ENCODE measurements at regions not wholly inside any gene's neighbourhood (a gene's known extent, or its start where the extent isn't known, plus 50 kb on each side); places are given as distances from the start of the nearest gene placed in this dataset.

DNA sequence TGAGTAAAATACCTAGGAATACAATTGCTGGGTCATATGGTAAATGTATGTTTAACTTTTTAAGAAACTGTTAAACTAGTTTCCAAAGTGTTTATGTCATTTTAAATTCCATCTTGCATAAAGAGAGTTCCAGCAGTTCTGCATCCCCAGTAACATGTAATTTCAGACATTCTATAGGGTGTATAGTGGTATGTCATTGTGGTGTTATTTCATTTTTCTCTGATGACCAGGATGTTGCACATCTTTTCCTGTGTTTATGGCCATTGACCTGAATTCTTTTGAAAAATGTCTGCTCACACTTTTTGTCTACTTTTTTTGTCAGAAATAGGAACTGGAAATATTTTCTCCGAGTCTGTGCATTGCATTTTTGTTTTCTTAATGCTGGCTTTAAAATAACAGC, 128.9 kb downstream of the TMEM200A start:
- TF ChIP-seq, protein P1, sequence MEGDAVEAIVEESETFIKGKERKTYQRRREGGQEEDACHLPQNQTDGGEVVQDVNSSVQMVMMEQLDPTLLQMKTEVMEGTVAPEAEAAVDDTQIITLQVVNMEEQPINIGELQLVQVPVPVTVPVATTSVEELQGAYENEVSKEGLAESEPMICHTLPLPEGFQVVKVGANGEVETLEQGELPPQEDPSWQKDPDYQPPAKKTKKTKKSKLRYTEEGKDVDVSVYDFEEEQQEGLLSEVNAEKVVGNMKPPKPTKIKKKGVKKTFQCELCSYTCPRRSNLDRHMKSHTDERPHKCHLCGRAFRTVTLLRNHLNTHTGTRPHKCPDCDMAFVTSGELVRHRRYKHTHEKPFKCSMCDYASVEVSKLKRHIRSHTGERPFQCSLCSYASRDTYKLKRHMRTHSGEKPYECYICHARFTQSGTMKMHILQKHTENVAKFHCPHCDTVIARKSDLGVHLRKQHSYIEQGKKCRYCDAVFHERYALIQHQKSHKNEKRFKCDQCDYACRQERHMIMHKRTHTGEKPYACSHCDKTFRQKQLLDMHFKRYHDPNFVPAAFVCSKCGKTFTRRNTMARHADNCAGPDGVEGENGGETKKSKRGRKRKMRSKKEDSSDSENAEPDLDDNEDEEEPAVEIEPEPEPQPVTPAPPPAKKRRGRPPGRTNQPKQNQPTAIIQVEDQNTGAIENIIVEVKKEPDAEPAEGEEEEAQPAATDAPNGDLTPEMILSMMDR (IDR thresholded peaks at IDR 0.05; ENCODE audit: low read depth, low read length): no peak
- no peak for TF ChIP-seq EZH2phosphoT487 (IDR thresholded peaks at IDR 0.05; ENCODE audit: low read depth)

Data from OCI-LY3 (cell line).